Inflammatory macrophage (primary cell): ENCODE measurements at regions not wholly inside any gene's neighbourhood (a gene's known extent, or its start where the extent isn't known, plus 50 kb on each side); places are given as distances from the start of the nearest gene placed in this dataset.
"Not testable (repeated sequence)": the region's sequence is repeated elsewhere in the genome, so short reads cannot be mapped to it uniquely, and the experiment has no call there.

Experiments
- DNase-seq, 2 donors: peaks; one replicate each; pipeline ENCODE4 v3.0.0-alpha.2; 2020 to 2022

DNA sequence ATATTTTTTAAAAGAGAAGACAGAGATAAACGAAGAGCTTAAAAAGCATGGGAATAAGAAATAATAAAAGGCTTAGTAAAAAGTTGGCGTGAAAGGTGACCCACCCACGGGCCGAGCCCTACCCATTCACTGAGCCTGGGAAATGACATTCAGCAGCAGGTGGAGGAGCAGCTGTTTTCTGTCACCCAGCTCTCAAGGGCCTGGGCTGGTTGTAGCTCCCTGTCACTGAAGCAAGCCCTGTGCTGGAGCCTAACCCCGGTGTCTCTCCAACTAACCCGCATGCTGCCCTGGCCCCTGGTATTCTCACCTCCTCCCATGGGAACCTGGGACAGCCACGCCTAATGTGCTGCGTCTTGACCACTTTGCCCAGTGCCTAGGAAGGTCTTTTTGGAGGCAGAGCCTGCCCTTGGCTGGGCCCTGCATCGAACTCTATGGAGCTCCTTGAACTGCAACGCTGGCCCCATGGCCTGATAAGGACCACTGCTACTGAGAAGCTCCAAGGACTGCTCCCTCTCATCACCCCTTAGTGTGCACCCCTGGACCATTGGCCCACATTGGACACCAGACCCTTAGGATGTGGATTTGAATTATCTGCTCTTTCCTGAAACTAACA is 68.8 kb upstream of the IYD start:
- no peak for DNase-seq

DNA sequence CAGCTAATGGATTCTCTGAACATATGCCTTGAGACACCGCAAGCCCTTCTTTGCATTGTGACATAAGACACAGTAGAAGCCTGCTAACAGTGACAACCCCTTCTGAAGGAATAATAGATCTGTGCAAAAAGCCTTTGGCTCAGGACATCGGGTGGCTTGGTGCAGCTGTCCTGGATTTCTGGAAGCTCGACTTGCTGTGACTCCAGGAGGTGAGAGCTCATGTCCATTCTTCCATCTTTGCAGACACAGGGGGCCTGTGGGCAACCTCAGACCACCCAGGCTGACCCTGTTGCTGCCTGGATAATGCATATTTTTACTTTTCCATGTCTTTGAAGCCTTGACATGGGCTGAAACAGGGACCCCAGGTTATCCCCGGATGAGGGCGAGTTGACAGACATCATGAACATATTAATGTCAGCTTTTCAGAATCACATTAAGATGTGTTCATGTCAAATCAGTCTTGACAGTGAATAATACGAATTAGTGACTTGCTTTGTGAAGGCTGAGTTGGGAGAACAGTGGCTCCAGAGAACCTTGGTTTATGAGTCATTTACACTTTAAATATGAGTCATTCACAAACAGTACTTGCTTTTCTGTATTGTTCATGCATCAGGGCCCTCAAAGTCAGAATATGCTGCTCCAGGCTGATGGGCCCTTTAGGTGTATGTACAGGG is 66.8 kb upstream of the IYD start:
- peak in 1 of 2 donors; percentile 34 for DNase-seq

DNA sequence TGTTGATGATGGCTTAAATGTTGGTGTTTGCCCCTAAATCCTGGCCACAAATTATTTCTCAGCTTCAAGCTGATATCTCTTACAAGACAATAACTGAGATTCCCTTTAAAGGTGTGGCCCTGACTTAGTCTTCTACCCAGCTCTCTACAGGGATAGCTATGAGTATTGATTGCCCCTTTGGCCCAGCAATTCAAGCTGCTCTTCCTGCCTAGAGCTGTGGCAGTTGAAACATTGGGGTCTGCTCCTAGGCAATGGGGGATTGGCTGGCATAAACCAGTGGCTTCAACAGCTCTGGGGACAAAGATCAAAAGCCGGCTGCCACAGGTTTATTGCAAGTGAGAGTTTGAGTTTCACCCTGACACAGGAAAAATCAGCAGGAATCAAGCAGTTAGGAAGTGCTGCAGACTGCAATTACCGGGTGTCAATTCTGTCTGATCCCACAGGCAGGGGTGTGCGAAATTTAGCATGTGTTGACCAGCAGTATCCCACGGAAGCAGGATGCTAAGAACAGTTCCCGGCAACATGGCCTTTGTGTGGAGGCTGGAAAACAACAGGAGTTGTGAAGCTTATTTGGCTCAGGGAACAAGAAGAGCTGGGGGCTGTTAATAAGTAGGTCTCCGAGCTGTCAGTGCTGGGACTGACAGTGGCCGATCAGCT is 66.2 kb upstream of the IYD start:
- no peak for DNase-seq

DNA sequence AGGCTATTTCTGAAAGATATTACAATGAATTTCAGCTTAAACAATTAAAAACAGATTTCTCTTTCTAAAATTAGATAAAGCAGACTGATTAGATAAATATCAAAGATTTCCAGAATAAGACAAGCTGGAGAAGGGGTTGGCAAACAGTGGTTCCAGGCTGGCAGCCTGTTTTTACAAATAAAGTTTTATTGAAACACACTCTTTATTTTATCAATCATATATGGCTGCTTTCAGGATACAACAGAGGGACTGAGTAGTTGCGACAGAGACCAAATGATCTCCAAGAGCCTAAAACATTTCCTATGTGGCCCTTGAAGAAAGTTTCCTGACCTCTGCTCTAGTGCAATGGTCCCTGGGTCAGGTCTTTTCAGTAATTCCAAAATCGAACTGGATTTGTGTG is 65.6 kb upstream of the IYD start:
- no peak for DNase-seq

DNA sequence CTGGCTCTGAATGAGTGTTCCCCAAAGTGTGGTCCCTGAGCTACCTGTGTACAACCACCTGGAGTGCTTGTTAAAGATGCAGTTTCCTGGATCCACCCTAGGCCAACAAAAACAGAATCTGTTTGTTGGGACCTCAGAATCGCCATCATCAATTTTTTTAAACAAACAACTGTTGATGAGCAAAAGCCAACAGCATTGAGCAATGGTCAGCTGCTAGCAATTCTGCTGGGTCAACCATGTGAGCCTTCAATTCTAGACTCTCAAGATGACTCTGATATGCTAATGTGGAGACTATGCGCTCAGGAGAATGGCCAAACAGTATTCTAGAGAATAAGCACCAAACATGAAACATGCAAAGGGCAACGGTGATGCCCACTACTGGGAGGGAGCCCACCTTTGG is 64.4 kb upstream of the IYD start:
- DNase-seq: peak; percentile 32 to 58

DNA sequence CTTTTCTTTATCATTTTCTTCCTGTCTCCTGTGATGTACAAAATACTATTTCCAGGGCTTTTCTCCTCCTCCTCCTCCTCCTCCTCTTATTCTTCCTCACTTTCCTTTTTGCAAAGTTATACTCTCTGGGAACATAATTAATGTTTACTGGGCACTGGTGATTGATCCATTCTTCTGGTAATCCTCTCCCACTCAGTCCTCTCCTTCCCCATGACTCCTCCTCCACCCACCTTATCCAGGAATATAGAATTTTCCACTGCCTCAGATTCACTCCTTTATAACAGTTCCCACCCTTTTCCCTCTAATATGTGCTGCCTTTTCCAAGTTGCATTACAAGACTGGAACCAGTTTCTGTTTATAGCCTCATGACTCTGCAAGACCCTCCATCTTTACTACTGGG is 62.5 kb upstream of the IYD start:
- DNase-seq: no peak

DNA sequence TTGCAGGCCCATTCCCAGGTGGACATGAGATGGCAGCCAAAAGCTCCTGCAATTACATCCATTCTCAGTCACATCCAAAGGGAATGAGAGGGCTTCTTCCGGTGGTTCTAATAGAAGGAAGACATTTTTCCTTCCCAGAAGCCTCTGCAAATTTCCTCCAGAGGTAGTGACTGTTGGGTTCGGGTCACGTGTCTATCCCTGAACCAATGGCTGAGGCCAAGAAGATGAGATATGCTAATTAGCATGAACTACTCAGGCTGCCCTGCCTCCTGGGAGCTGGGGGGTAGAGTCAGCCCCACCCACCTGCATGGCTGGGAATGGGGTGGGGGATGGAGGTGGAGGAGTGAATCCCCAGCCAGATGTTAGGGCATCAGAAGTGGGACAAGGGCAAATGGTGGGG is 61.3 kb upstream of the IYD start:
- no peak for DNase-seq

DNA sequence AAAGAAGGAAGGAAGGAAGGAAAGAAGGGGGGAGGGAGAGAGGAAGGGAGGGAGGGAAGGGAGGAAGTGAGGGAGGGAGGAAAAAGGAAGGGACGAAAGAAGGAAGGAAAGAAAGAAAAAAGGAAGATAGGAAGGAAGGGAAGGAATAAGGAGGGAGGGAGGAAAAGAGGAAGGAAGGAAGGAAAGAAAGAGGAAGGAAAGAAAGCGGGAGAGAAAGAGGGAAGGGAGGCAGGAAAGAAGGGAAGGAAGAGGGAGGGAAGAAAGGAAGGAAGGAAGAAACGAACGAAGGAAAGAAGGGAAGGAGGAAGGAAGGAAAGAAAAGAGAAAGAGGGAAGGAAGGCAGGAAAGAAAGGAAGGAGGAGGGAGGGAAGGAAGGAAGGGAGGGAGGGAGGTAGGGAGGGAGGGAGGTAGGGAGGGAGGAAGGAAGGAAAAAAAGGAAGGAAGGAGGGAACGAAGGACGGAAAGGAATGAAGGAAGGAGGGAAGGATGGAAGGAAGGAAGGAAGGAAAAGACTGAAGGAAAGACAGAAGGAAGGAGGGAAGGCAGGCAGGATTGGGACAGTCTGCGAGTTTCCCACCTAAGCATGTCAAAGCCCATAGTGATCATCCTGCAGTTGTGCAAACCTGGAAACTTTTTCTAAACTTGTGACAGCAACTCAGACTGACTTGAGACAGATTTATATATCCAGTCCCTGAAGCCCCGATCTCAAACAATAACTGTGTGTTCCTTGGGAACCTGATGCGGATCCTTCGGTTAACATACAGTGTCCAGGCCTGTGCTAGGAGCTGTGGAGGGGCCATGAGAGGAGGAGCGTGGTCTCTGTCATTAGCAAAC is 59.8 kb upstream of the IYD start:
- no peak for DNase-seq

DNA sequence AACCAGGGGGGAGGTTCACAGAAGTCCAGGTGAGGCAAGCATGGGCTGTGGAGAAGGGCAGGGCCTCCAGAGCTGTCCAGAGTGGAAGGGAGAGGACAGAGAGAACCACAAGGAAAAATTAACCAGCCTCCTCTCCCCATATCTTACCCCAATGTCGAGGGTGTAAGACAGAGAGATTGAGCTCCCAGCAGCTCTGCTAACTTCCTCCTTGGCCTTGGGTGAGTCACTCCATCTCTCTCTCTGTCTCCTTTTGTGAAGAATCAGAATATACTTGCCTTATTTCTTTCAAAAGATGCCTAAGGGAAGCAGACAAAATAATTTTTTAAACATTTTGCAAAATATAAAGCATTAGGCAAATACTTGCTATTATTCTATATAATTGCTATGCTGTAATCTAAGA is 58.3 kb upstream of the IYD start:
- peak; percentile 12 to 18 for DNase-seq

DNA sequence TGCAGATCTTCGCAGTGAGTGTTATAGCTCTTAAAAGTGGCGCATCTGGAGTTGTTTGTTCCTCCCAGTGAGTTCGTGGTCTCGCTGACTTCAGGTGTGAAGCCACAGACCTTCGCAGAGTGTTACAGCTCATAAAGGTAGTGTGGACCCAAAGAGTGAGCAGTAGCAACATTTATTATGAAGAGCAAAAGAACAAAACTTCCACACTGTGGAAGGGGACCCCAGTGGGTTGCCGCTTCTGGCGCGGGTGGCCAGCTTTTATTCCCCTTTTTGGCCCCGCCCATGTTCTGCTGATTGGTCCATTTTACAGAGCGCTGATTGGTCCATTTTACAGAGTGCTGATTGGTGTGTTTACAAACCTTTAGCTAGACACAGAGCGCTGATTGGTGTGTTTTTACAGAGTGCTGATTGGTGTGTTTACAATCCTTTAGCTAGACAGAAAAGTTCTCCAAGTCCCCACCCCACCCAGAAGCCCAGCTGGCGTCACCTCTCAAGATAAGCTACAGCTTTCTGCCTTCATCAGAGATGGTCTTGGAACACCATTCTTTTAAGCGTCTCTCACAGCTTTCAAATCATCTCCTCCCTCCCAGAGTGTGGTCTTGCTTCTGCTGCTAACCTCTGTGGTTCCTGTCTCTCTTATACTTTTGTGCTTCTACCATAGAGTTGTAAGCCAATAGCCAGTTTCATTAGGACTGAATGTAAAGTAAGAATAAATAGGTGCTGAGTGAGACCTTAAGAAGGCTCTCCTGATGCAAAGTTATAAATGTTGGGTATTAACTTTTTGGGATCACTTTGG is 57.5 kb upstream of the IYD start:
- DNase-seq: not testable (repeated sequence)

DNA sequence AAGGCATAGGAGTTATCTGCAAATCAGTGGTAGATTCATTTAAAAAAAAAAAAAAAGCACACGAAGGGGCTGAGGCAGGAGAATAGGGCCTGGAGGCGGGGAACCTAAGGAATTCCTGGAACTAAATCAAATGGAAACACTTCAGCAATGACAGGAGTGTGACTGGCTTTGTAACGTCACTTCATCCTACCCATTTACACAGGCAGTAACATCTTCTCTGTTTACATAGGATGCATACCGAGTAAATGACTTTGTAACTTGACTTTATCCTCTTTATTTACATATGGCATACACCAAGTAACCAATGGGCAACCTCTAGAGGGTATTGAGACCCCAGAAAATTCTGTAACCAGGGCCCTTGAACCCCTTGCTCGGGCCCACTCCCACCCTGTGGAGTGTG is 56.4 kb upstream of the IYD start:
- DNase-seq: no peak

DNA sequence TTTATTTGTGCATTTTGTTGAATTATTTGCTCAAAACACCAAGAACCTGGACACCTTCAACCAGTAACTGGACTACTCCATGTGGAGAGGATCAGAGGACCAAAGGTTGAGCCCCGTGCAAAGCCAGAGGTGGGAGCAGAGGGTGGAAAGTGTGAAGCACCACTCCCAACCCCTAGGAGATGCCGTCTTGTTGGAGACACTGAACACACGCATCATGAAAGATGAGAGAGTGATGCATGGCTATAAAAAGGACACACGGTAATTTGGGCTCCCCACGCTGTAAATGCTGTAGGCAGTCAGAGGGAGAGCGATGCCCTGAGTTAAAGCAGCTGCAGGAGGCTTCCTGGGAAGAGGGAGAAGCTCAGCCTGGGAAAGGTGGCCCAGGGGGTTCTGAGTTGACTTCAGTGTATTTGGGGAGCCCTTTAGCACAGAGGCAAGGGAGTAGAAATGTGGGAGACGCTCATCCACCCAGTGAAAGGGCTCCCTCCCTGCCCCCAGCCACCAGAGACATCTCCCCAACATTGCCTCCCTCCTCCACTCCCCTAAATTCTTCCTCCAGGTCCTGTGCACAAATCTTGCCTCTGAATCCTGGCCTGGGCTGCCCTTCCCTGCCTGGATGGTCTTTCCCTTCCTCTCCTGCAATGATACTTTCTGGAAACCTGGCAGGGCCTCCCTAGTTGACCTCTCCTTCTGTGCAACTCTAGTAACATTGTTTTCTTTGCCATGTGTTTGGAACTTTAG is 55.8 kb upstream of the IYD start:
- no peak for DNase-seq

DNA sequence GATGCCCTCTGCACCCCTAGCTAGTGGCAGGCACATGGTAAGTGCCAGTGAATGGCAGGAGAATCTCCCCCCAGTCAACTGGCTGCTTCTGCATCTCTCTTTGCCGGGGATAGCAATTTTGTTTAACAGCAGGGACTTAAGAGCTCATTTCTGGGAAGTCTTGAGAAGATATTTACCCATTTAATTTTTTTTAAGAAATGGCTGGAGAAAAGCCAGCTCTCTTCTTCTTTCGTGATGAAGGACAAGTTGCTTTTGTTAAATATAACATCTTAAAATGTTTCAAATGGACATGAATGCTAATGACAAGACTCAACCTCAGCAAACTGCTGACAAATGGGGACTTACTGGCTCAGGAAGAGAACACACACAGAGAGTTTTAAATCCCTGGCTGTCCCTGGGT is 55.0 kb upstream of the IYD start:
- no peak for DNase-seq

DNA sequence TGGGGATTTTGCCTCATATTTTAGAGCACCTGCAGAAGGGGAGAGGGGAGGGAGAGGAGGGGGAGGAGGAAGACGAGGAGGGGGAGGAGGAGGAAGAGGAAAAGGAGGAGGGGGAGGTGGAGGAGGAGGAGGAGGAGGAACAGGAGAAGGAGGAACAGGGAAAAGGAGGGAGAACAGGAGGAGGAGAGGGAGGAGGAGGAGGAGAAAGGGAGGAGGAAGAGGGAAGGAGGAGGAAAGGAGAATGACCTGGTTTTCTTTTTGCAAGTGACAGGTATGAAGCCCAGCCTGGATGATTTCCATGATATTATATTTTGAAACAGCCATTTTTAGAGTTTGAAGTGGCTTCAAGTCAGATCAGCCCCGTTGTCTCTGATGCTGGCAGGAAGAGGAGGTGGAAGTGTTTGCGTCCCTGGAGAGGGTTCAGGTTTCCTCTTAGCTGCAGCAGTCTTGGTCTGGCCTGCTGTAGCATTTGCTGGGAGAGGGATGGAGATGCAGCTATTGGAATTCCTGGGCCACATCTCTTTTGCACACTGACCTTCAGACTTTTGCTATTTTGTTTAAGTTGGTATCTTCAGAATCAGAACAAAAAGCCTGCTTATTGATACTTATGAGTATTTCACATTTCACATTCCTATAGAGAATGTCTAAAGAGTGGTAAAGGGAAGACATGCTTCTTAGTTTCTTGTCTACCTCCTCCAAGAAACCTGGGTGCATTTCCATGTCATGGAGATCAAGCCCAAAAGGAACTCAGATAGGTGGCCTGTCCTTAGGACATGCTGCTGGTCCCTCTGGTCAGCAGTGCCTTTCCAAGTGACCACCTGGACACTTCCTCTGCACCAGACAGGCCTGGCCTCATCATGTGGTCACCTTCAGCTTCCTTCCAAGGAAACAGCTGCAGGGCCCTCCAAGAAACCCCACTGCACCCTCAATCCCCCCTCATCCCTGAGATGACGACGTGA is 54.3 kb upstream of the IYD start:
- DNase-seq: no peak

DNA sequence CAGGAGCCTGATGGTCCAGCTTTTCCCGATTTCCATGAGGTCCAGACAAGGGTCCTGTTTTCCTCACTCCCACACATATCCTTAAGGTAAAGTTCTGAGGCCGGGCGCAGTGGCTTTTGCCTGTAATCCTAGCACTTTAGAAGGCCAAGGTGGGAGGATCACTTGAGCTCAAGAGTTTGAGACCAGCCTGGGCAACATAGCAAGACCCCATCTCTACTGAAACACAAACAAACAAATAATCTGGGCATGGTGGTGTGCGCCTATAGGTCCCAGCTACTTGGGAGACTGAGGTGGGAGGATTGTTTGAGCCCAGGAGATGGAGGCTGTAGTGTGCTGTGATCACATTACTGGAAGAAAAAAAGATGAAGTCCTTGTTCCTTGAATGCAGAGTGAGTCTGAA is 53.2 kb upstream of the IYD start:
- DNase-seq: no peak

DNA sequence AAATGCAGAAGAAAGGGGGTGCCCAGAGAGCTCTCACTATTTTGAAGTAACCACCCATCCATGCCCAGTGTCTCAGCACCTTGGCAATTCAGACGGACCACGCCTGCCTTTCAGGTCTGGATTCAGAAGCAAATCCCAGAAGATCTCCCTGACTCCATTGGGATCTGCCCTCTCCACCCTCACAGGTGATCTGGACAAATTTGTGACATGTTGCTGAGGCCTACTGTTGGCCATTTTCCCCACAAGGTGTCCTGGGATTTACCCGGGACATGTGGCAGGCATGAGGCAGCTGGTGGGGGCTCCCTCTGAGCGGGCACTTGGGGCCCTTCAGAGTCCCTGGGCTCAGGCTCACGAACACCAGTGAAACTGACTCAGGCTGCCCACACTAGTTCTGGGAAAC is 51.9 kb upstream of the IYD start:
- DNase-seq: no peak
